ENCODE measurements at regions not wholly inside any gene's neighbourhood (a gene's known extent, or its start where the extent isn't known, plus 50 kb on each side); places are given as distances from the start of the nearest gene placed in this dataset.

DNA sequence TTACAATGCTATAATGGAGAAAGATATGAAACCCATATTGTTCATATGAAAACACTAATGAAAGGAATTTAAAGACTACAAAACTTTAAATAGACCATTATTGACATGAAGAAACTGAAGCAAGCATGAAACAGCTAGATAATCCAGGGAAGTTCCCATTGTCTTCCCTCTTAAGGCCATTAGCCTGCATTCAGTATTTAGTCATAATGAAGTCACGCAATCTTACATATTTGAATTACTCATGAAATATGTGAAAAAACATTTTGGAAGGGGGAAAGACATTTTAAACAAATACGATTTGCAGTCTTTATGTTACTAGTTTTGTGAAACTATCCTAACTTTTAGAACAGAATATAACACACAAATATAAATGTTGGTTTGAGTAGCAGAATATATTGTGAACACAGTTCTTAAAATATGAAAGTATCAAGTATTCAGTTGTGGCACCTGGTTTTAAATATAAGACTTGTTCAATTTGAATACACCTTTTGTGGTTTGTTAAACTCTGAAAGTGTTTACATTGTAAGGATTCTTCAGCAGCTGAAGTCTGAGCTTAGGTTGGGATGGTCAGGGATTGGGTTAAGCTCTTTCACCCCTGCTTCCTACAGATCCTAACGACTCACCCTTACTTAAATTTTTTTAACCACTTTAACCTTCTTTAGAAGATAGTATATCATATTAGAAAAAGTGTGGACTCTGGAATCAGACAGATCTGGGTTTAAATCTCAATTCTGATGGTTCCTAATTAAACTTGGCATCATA is 500.3 kb upstream of the TENM4 start:
- Histone ChIP-seq H3K27me3 (no peaks in the 10 kb centered on the region), H3K36me3 (no peaks in the 10 kb centered on the region), H3K4me1 (no peaks in the 10 kb centered on the region), H3K27ac (no peak overlapping the region), H3K4me3 (no peak overlapping the region), H3K9me3 (no peaks in the 10 kb centered on the region)
- no peak for DNase-seq
- TF ChIP-seq, protein P1, sequence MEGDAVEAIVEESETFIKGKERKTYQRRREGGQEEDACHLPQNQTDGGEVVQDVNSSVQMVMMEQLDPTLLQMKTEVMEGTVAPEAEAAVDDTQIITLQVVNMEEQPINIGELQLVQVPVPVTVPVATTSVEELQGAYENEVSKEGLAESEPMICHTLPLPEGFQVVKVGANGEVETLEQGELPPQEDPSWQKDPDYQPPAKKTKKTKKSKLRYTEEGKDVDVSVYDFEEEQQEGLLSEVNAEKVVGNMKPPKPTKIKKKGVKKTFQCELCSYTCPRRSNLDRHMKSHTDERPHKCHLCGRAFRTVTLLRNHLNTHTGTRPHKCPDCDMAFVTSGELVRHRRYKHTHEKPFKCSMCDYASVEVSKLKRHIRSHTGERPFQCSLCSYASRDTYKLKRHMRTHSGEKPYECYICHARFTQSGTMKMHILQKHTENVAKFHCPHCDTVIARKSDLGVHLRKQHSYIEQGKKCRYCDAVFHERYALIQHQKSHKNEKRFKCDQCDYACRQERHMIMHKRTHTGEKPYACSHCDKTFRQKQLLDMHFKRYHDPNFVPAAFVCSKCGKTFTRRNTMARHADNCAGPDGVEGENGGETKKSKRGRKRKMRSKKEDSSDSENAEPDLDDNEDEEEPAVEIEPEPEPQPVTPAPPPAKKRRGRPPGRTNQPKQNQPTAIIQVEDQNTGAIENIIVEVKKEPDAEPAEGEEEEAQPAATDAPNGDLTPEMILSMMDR (IDR thresholded peaks at IDR 0.05), result no peak
- TF ChIP-seq POLR2A (IDR thresholded peaks at IDR 0.05), result no peak

DNA sequence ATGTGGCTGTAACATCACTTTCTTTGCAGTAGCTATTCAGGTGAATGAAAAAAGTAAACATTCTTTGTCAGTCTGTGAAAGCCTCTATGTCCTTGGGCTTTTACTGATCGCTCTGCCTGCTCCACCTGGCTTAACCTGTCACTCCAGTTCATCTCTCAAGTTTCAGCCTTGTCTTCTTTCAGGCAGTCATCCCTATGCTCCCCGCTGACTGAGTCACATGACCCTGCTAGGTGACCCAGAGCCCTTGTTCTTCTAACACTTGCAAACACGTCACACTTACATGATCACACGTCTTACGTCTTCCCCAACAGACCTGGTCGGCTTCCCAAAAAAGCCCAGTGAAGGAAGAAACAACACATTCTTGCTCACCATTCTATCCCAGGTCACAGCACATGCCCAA is 499.3 kb upstream of the TENM4 start:
- Histone ChIP-seq H3K27ac (no peak overlapping the region), H3K4me3 (no peak overlapping the region), H3K4me1 (no peaks in the 10 kb centered on the region), H3K9me3 (no peaks in the 10 kb centered on the region), H3K27me3 (no peaks in the 10 kb centered on the region), H3K36me3 (no peaks in the 10 kb centered on the region)
- DNase-seq, result no peak
- TF ChIP-seq, protein P1 (IDR thresholded peaks at IDR 0.05), result no peak
- no peak for TF ChIP-seq POLR2A (IDR thresholded peaks at IDR 0.05)

DNA sequence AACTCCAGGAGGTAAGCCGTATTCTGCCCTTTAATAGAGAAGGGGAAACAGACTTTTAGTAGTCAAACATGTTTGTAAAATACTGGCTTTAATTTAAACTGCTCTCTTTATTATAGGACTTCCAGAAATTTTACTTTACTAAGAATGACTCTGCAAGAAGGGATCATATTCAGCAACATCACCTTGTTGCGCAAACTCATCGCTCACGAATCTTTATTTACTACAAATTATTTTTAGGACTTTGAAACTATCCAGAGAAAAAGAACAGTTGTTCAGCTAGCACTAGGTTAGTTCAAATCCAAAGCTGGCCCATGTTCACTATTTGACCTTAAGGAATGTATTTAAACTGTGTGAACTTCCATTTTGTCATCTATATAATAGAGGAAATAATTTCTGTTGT is 498.3 kb upstream of the TENM4 start:
- no peaks in the 10 kb centered on the region for H3K9me3 ChIP-seq
- no peak overlapping the region for H3K27ac ChIP-seq
- no peaks in the 10 kb centered on the region for H3K27me3 ChIP-seq
- TF ChIP-seq, protein P1 (IDR thresholded peaks at IDR 0.05), result no peak
- TF ChIP-seq POLR2A (IDR thresholded peaks at IDR 0.05), result no peak
- no peak for DNase-seq
- H3K4me3 ChIP-seq, result no peak overlapping the region
- no peaks in the 10 kb centered on the region for H3K36me3 ChIP-seq
- H3K4me1 ChIP-seq, result no peaks in the 10 kb centered on the region

DNA sequence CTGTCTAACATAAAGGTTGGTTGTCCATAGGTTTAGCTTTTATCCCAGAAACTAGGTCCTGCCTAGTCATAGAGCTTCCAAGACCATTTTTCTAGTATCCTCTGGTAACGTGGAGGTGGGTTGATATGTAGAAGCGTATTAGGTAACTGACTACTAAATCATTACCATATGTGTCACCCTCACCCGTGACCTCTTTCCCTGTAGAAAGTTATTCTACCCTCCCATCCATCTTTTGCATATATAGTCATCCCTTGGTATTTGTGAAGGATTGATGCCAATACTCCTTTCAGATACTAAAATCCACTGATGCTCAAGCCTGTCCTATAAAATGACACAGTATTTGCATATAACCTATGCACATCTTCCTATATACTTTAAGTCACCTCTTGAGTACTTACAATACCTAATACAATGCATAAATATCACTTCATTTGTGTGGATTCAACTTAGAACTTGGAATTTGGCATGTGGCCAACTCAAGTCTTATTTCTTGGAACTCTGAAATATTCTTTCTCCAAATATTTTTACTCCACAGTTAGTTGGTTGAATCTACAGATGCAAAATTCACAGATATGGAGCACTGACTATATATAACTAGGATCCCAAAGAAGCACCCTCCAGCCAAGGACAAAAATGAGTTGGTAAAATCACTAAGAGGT is 497.0 kb upstream of the TENM4 start:
- TF ChIP-seq, protein P1 (IDR thresholded peaks at IDR 0.05), result no peak
- no peak for TF ChIP-seq POLR2A (IDR thresholded peaks at IDR 0.05)
- DNase-seq, result no peak

DNA sequence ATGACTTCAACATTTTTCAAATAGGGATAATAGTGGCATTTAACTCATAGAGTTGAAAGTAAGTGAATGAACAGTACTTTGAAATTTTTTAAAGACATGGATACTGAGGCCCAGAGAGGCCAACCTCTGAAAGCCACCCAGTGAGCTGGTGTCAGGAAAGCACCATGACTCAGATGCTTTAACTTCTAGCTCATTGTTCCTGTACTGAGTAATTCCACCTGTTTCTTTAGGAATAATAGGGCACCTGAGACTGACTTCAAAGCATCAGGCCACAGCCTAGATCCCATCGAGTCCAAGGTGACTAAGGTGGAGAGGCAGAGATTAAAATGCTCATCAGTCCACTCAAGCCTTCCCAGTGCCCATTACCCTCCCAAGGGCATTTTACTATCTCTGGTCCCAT is 491.8 kb upstream of the TENM4 start:
- TF ChIP-seq POLR2A (IDR thresholded peaks at IDR 0.05), result no peak
- TF ChIP-seq, protein P1 (IDR thresholded peaks at IDR 0.05), result no peak
- no peak for DNase-seq
- Histone ChIP-seq H3K4me1 (no peaks in the 10 kb centered on the region), H3K4me3 (no peak overlapping the region), H3K27me3 (no peaks in the 10 kb centered on the region), H3K27ac (no peak overlapping the region), H3K36me3 (no peaks in the 10 kb centered on the region), H3K9me3 (no peaks in the 10 kb centered on the region)

More for the DNA sequence above, 497.0 kb upstream of the TENM4 start:
- Histone ChIP-seq H3K4me1 (no peaks in the 10 kb centered on the region), H3K4me3 (no peak overlapping the region), H3K9me3 (no peaks in the 10 kb centered on the region), H3K27ac (no peak overlapping the region), H3K27me3 (no peaks in the 10 kb centered on the region), H3K36me3 (no peaks in the 10 kb centered on the region)

All from Peyer's patch (tissue), 4 donors.